NB4 (cell line): ENCODE measurements at regions not wholly inside any gene's neighbourhood (a gene's known extent, or its start where the extent isn't known, plus 50 kb on each side); places are given as distances from the start of the nearest gene placed in this dataset.
"Not testable (repeated sequence)": the region's sequence is repeated elsewhere in the genome, so short reads cannot be mapped to it uniquely, and the experiment has no call there.

Source experiments
- CTCF ChIP-seq: IDR thresholded peaks from one replicate; pipeline ENCODE4 v1.5.1; 2012; ENCODE audit warnings: low read depth, low read length
- MAX ChIP-seq: IDR thresholded peaks from 2 replicates; pipeline ENCODE4 v1.6.1; 2011; ENCODE audit warnings: low read depth, low read length
- POLR2A ChIP-seq: IDR thresholded peaks from 2 replicates; pipeline ENCODE4 v1.6.1; 2011; ENCODE audit warnings: mild to moderate bottlenecking; ENCODE audit not compliant: insufficient read length; ENCODE audit errors: extremely low read depth

GRCh38 chr13:18628928-18629327 lies 552.7 kb downstream of the TUBA3C start:
- TF ChIP-seq CTCF, POLR2A, MAX: not testable (repeated sequence)
